Mesothelial cell of epicardium (in vitro differentiated cells): ENCODE measurements at regions not wholly inside any gene's neighbourhood (a gene's known extent, or its start where the extent isn't known, plus 50 kb on each side); places are given as distances from the start of the nearest gene placed in this dataset.

ENCODE experiments used
- DNase-seq, 2 experiments: peaks; one replicate each; pipeline ENCODE4 v3.0.0; 2021; ENCODE audit warnings: low spot score in 2 of 2; ENCODE audit not compliant: unreplicated experiment in 2 of 2
- H3K27ac Mint-ChIP-seq: 2 replicates; pipeline ENCODE4 v1.8.0; 2021; ENCODE audit warnings: mixed read lengths
- H3K27me3 Mint-ChIP-seq: 2 replicates; pipeline ENCODE4 v1.8.0; 2021; ENCODE audit warnings: low read depth, mixed read lengths
- H3K36me3 Mint-ChIP-seq: 2 replicates; pipeline ENCODE4 v1.8.0; 2021; ENCODE audit warnings: mixed read lengths
- H3K4me1 Mint-ChIP-seq: 2 replicates; pipeline ENCODE4 v1.8.0; 2021; ENCODE audit warnings: mixed read lengths
- H3K4me3 Mint-ChIP-seq: 2 replicates; pipeline ENCODE4 v1.8.0; 2021; ENCODE audit warnings: mild to moderate bottlenecking, moderate library complexity, mixed read lengths
- H3K9me3 Mint-ChIP-seq: 2 replicates; pipeline ENCODE4 v1.8.0; 2021; ENCODE audit warnings: mixed read lengths
- CTCF ChIP-seq: fragments of 200-600 bp; sonication (generic); IDR thresholded peaks from one replicate; pipeline ENCODE4 v1.5.0; 2021; ENCODE audit warnings: antibody characterized with exemption; ENCODE audit not compliant: unreplicated experiment

GRCh38 chr20:34181484-34181883, 59.7 kb upstream of the ASIP start:
- no peak for TF ChIP-seq CTCF
- Mint-ChIP-seq H3K4me3 (no peak overlapping the region), H3K27ac (no peak overlapping the region), H3K36me3 (no peaks in the 10 kb centered on the region), H3K27me3 (no peaks in the 10 kb centered on the region), H3K4me1 (peaks cover 22% of the 10 kb centered on the region), H3K9me3 (no peaks in the 10 kb centered on the region)
- no peak for DNase-seq

GRCh38 chr20:34185766-34186620, 55.2 kb upstream of the ASIP start:
- Mint-ChIP-seq H3K9me3 (no peaks in the 10 kb centered on the region), H3K27ac (no peak overlapping the region), H3K36me3 (no peaks in the 10 kb centered on the region), H3K27me3 (no peaks in the 10 kb centered on the region), H3K4me1 (peaks cover 21% of the 10 kb centered on the region), H3K4me3 (no peak overlapping the region)
- no peak for TF ChIP-seq CTCF
- DNase-seq: no peak

DNA sequence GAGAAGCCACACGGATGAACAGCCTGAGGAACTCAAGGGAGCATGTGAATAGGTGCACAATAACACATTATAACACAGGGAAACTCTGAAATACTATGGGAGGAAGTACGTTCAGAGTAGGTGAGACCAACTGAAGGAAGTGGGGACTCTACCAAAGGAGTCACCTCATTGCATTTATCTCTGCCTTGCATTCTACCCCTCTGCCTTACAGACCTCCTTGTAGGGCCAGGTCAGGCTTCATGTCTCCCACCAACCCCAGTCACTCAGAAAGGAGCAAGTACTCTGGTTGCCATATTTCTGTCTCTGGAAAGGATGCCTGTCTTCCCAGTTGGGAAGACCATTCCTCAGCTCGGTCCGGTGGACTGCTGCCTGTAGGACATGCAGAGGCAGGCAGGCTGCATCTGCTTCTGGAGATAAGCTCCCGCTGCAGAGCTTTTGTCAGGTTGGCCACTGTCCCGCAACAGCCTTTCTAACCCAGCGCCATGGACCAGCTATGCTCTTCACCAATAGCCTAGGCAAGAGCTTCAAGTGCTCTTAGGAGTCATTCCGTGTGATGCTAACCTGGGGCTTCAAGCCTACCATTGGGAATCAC, 51.6 kb upstream of the ASIP start:
- H3K9me3 Mint-ChIP-seq: no peaks in the 10 kb centered on the region
- no peak for TF ChIP-seq CTCF
- no peaks in the 10 kb centered on the region for H3K27me3 Mint-ChIP-seq
- H3K4me3 Mint-ChIP-seq: no peak overlapping the region
- no peak for DNase-seq
- peaks cover 36% of the 10 kb centered on the region for H3K4me1 Mint-ChIP-seq
- H3K36me3 Mint-ChIP-seq: no peaks in the 10 kb centered on the region
- no peak overlapping the region for H3K27ac Mint-ChIP-seq

DNA sequence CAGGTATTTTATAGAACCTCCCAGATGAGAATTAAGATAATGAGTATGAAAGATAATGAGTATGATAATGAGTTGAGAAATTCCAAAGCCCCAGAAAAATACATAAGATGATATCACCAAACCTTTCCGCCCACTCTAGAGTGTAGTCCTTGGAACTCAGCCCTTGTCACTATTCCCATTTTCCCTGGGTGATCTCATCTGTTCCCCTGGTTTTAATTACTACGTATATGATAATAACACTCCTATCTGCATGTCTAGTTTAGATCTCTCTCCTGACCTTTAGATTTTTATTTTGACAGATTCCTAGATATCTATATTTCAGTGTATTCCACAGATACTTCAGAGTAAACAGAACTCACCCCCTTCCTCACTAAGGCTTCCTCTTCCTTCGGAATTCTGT, 51.0 kb upstream of the ASIP start:
- peaks cover 41% of the 10 kb centered on the region for H3K4me1 Mint-ChIP-seq
- no peak for DNase-seq

DNA sequence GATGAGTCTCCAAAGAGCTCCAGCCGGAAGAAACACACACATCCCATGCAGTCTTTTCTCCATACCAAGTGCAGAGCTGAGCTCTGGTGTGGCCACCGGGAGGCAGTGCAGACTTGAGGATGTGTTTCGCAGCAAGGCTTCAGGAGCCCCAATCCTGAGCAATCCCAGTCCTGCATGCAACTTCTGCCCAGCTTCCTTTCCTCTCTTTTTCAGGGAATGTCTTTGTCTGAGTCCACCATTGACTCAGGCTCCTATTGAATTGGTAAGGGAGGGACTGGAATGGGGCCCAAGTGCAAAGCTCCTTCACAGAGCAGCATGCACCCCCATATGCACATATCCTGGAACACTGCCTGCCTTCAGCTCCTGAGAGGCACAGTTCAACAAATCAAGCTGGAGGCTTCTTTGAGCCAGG, 50.5 kb upstream of the ASIP start:
- peaks cover 45% of the 10 kb centered on the region for H3K4me1 Mint-ChIP-seq
- peak; percentile 46 to 78 for DNase-seq
- no peak overlapping the region for H3K27ac Mint-ChIP-seq

More for the DNA sequence above, 51.0 kb upstream of the ASIP start:
- no peaks in the 10 kb centered on the region for H3K27me3 Mint-ChIP-seq
- TF ChIP-seq CTCF: no peak
- H3K36me3 Mint-ChIP-seq: no peaks in the 10 kb centered on the region
- H3K9me3 Mint-ChIP-seq: no peaks in the 10 kb centered on the region
- no peak overlapping the region for H3K4me3 Mint-ChIP-seq
- H3K27ac Mint-ChIP-seq: no peak overlapping the region

More for the DNA sequence above, 50.5 kb upstream of the ASIP start:
- Mint-ChIP-seq H3K27me3 (no peaks in the 10 kb centered on the region), H3K4me3 (no peak overlapping the region), H3K36me3 (no peaks in the 10 kb centered on the region), H3K9me3 (no peaks in the 10 kb centered on the region)
- peak; percentile 43 for TF ChIP-seq CTCF
